ENCODE measurements at regions not wholly inside any gene's neighbourhood (a gene's known extent, or its start where the extent isn't known, plus 50 kb on each side); places are given as distances from the start of the nearest gene placed in this dataset.

DNA sequence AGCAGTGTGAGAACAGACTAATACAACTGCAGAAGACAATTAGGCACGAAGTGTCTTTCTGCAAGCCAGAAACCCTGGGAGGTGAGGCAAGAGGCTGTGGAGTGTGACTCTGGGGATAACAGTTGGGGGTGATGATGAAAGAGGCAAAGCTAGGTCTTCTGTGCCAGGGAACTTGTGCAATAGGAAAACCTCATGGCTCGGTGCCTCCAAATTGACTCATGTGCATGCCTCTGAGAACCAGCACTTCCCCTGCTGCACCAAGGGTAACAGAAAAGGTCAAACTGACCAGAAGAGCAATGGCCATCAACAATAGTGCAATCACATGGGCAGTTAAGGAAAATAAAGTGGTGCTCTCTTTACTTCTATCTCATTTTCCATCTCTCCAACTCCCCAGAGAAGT lies 136.4 kb downstream of the SCG2 start (continued):
- TF ChIP-seq FOSB (CRISPR knock-in tag; IDR thresholded peaks at IDR 0.05) = no peak
- TF ChIP-seq HOXB13 (CRISPR knock-in tag; IDR thresholded peaks at IDR 0.05; ENCODE audit: low read depth) = no peak
- TF ChIP-seq TP53 (CRISPR knock-in tag; IDR thresholded peaks at IDR 0.05) = no peak
- TF ChIP-seq SMC3 (IDR thresholded peaks at IDR 0.05) = peak; percentile 41; the same call in 2 of the 3 replicates
- TF ChIP-seq KDM5A (IDR thresholded peaks at IDR 0.05) = no peak

DNA sequence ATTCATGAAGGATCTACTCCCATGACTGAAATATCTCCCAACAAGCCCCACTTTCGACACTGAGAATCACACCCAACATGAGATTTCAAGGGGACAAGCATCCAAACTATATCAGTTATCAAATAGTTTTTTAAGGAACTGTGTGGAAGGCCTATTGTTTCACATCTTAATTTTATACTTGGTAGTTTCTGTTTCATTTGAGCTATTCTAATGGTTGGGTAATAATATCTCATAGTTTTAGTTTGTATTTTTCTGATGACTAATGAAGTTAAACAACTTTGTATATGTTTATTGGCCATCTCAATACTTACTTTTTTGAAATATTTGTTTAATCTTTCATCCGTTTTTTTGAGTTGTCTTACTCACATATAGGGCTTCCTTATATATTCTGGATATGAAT lies 135.0 kb downstream of the SCG2 start:
- ATAC-seq = no peak
- Histone ChIP-seq H3K9me3 (no peaks in the 10 kb centered on the region), H3K27ac (peak overlapping the region in 1 of 2 experiments; percentile 42; a peak in 1 of 6 replicates), H3K4me3 (no peak overlapping the region), H3K4me2 (no peak overlapping the region), H3K4me1 (peaks cover 32% of the 10 kb centered on the region)
- ChIA-PET CTCF (interaction anchor here (1.2 kb wide), 1 partner anchor 495 kb away, joined by 5 read pairs; no protein-coding TSS in a partner anchor), POLR2A (no interaction called here)
- 29% methylated on average over 2 of the region's 2 CpGs for WGBS (ENCODE audit: missing lambda C conversion rate)
- FAIRE-seq = no peak
- no peak for DNase-seq (ENCODE audit: low read depth in 1 of 2, low spot score in 1 of 2)
- TF ChIP-seq RARB (CRISPR knock-in tag; IDR thresholded peaks at IDR 0.05) = no peak
- TF ChIP-seq RFX5 (IDR thresholded peaks at IDR 0.05) = no peak

DNA sequence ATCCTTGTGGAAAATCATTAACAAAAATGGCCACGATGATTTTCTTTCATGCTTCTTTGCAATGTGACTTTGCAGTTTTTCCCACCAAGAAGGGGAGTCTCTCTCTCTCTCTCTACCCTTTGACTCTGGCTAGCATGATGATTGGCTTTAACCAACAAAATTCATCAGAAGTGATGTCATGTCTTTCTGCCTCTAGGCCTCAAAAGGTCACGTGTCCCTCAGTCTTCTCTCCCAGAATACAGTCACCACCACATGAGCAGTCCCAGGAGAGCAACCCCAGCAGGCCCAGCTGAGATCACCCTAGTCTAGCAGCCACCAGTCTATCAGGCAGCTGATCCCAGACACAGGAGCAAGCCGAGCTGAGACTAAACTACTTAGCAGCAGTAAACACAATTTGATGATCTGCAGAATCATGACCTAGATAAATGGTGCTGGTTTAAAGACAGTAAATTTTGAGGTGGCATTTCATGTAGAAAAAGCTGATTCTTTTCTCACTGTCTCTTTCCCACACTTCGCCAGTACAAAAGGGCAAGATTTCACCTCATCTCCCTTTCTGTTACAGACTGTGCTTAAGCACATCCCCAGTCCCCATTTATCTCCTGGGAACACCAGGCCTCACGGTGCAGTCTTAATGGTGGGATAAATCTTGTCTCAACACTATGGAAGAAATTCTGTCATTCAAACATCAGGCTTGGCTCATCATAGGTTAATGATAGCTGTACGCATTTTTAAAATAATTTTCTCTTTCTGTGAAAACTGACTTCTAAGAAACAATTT lies 132.7 kb downstream of the SCG2 start:
- DNase-seq (ENCODE audit: low read depth in 1 of 2, low spot score in 1 of 2) (peak in 1 of 2 experiments; percentile 54), ATAC-seq (peak; percentile 61 to 64; a peak in 4 of 6 replicates), FAIRE-seq (no peak)
- Histone ChIP-seq H3K4me1 (peaks cover 32% of the 10 kb centered on the region), H3K9me3 (no peaks in the 10 kb centered on the region), H3K27ac (peak overlapping the region; percentile 45 to 48), H3K4me3 (no peak overlapping the region), H3K4me2 (0 out of 3 replicates have a peak overlapping the region, but pooled peaks have one; percentile 2)
- POLR2A ChIA-PET = no interaction called here
- TF ChIP-seq, protein P1, sequence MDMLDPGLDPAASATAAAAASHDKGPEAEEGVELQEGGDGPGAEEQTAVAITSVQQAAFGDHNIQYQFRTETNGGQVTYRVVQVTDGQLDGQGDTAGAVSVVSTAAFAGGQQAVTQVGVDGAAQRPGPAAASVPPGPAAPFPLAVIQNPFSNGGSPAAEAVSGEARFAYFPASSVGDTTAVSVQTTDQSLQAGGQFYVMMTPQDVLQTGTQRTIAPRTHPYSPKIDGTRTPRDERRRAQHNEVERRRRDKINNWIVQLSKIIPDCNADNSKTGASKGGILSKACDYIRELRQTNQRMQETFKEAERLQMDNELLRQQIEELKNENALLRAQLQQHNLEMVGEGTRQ (IDR thresholded peaks at IDR 0.05) = peak; percentile 81
- no peak for TF ChIP-seq POLR2AphosphoS2 (conservative IDR thresholded peaks at IDR 0.05; ENCODE audit: low read length)
- 0 out of 2 replicates have a peak, but pooled peaks have one; percentile 13 for TF ChIP-seq NFE2L2 (conservative IDR thresholded peaks at IDR 0.05; ENCODE audit: low read length)
- WGBS (ENCODE audit: missing lambda C conversion rate) = 65% methylated on average over 6 of the region's 6 CpGs
- CTCF ChIA-PET = interaction anchor here (1.9 kb wide), 1 partner anchor 11 kb away, joined by 4 read pairs; no protein-coding TSS in a partner anchor

DNA sequence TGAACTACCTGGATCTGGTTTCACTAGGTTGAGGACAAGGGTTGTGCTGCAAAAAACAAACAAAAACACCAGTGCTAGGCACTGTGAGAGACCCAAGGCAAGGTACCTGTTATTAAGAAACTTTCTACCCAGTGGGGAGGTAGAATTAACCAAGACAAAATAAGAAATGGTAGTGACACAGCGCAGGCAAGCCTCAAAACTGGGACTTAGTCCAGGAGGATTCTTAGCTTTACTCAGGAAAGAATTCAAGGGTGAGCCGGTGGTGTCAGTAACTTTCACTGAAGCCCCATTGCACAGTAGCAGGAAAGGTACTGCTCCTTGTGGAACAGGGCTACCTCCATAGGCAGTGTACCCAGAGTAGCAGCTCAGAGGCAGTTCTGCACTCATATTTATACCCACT lies 131.6 kb downstream of the SCG2 start:
- H3K27ac ChIP-seq = peak overlapping the region in 1 of 2 experiments; percentile 21; a peak in 1 of 6 replicates
- TF ChIP-seq HDAC2 (IDR thresholded peaks at IDR 0.05) (no peak), POLR2AphosphoS2 (conservative IDR thresholded peaks at IDR 0.05; ENCODE audit: low read length) (no peak), EHMT2 (IDR thresholded peaks at IDR 0.05; ENCODE audit: low read depth) (no peak), ESRRA (IDR thresholded peaks at IDR 0.05; ENCODE audit: borderline replicate concordance, low read length) (no peak), HOXB5 (CRISPR knock-in tag; IDR thresholded peaks at IDR 0.05) (no peak), TP53 (CRISPR knock-in tag; IDR thresholded peaks at IDR 0.05) (no peak), CBX8 (IDR thresholded peaks at IDR 0.05) (no peak), EP300 (IDR thresholded peaks at IDR 0.05) (no peak), JUN (IDR thresholded peaks at IDR 0.05) (no peak), ZFP36 (IDR thresholded peaks at IDR 0.05; ENCODE audit: borderline replicate concordance, partially characterized antibody) (no peak), MAFK (IDR thresholded peaks at IDR 0.05; ENCODE audit: partially characterized antibody) (no peak), SREBF2 (IDR thresholded peaks at IDR 0.05) (no peak), PHF8 (IDR thresholded peaks at IDR 0.05; ENCODE audit: borderline replicate concordance, low read depth) (no peak), RARB (CRISPR knock-in tag; IDR thresholded peaks at IDR 0.05) (no peak)
- TF ChIP-seq, protein P2, sequence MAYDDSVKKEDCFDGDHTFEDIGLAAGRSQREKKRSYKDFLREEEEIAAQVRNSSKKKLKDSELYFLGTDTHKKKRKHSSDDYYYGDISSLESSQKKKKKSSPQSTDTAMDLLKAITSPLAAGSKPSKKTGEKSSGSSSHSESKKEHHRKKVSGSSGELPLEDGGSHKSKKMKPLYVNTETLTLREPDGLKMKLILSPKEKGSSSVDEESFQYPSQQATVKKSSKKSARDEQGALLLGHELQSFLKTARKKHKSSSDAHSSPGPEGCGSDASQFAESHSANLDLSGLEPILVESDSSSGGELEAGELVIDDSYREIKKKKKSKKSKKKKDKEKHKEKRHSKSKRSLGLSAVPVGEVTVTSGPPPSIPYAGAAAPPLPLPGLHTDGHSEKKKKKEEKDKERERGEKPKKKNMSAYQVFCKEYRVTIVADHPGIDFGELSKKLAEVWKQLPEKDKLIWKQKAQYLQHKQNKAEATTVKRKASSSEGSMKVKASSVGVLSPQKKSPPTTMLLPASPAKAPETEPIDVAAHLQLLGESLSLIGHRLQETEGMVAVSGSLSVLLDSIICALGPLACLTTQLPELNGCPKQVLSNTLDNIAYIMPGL (CRISPR knock-in tag; IDR thresholded peaks at IDR 0.05; ENCODE audit: borderline replicate concordance) = no peak
- TF ChIP-seq, protein P3, sequence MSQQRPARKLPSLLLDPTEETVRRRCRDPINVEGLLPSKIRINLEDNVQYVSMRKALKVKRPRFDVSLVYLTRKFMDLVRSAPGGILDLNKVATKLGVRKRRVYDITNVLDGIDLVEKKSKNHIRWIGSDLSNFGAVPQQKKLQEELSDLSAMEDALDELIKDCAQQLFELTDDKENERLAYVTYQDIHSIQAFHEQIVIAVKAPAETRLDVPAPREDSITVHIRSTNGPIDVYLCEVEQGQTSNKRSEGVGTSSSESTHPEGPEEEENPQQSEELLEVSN (IDR thresholded peaks at IDR 0.05; ENCODE audit: borderline replicate concordance, low read depth) = no peak
- TF ChIP-seq, protein P4, sequence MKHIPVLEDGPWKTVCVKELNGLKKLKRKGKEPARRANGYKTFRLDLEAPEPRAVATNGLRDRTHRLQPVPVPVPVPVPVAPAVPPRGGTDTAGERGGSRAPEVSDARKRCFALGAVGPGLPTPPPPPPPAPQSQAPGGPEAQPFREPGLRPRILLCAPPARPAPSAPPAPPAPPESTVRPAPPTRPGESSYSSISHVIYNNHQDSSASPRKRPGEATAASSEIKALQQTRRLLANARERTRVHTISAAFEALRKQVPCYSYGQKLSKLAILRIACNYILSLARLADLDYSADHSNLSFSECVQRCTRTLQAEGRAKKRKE (CRISPR knock-in tag; IDR thresholded peaks at IDR 0.05; ENCODE audit: low read depth) = no peak
- TF ChIP-seq, protein P1 (IDR thresholded peaks at IDR 0.05) = no peak
- TF ChIP-seq, protein P5, sequence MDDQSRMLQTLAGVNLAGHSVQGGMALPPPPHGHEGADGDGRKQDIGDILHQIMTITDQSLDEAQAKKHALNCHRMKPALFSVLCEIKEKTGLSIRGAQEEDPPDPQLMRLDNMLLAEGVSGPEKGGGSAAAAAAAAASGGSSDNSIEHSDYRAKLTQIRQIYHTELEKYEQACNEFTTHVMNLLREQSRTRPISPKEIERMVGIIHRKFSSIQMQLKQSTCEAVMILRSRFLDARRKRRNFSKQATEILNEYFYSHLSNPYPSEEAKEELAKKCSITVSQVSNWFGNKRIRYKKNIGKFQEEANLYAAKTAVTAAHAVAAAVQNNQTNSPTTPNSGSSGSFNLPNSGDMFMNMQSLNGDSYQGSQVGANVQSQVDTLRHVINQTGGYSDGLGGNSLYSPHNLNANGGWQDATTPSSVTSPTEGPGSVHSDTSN (IDR thresholded peaks at IDR 0.05) = no peak
- POLR2A ChIA-PET = no interaction called here
- H3K4me1 ChIP-seq = peaks cover 28% of the 10 kb centered on the region
- no peak overlapping the region for H3K4me2 ChIP-seq
- DNase-seq (ENCODE audit: low read depth in 1 of 2, low spot score in 1 of 2) (no peak), FAIRE-seq (no peak), ATAC-seq (no peak)
- no peak overlapping the region for H3K4me3 ChIP-seq
- no peaks in the 10 kb centered on the region for H3K9me3 ChIP-seq
- CTCF ChIA-PET = no interaction called here
- WGBS (ENCODE audit: missing lambda C conversion rate) = 76% methylated on average over 2 of the region's 2 CpGs

Data from A549 (cell line).